ENCODE measurements at regions not wholly inside any gene's neighbourhood (a gene's known extent, or its start where the extent isn't known, plus 50 kb on each side); places are given as distances from the start of the nearest gene placed in this dataset.

DNA sequence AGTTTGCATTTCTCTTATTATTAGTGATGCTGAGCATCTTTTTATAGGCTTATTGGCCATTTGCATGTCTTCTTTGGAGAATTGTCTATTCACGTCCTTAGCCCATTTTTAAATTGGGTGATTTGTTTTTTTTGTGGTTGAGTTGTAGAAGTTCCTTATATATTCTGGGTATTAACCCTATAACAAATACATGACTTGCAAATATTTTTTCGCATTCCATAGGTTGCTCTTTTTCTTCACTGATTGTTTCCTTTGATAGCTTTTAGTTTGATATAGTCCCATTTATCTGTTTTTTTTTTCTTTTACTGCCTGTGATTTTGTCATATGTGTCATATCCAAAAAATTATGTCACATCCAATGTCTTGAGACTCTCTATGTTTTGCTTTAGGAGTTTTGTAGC, 243.6 kb downstream of the GPD2 start:
- H2AFZ ChIP-seq (ENCODE audit: low read depth, low read length) = no peak overlapping the region
- H3K79me2 ChIP-seq (ENCODE audit: low read length) = no peaks in the 10 kb centered on the region
- H3K36me3 ChIP-seq (replicated peaks; ENCODE audit: low read depth, low read length) = no peaks in the 10 kb centered on the region
- H3K4me1 ChIP-seq (ENCODE audit: low read length) = no peaks in the 10 kb centered on the region
- no peaks in the 10 kb centered on the region for H3K27me3 ChIP-seq (ENCODE audit: low read depth, low read length)
- TF ChIP-seq, protein P1, sequence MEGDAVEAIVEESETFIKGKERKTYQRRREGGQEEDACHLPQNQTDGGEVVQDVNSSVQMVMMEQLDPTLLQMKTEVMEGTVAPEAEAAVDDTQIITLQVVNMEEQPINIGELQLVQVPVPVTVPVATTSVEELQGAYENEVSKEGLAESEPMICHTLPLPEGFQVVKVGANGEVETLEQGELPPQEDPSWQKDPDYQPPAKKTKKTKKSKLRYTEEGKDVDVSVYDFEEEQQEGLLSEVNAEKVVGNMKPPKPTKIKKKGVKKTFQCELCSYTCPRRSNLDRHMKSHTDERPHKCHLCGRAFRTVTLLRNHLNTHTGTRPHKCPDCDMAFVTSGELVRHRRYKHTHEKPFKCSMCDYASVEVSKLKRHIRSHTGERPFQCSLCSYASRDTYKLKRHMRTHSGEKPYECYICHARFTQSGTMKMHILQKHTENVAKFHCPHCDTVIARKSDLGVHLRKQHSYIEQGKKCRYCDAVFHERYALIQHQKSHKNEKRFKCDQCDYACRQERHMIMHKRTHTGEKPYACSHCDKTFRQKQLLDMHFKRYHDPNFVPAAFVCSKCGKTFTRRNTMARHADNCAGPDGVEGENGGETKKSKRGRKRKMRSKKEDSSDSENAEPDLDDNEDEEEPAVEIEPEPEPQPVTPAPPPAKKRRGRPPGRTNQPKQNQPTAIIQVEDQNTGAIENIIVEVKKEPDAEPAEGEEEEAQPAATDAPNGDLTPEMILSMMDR (IDR thresholded peaks at IDR 0.05; ENCODE audit: low read depth, low read length) = no peak
- TF ChIP-seq EZH2phosphoT487 (IDR thresholded peaks at IDR 0.05; ENCODE audit: low read depth) = no peak
- H3K9ac ChIP-seq (ENCODE audit: low read length) = no peak overlapping the region
- H3K4me3 ChIP-seq (ENCODE audit: low read length) = no peak overlapping the region
- no peak overlapping the region for H3K27ac ChIP-seq (ENCODE audit: low read length)
- H3K9me3 ChIP-seq (ENCODE audit: insufficient read depth, low read length) = no peaks in the 10 kb centered on the region
- H4K20me1 ChIP-seq (ENCODE audit: insufficient read depth, low read length) = no peaks in the 10 kb centered on the region
- H3K4me2 ChIP-seq (ENCODE audit: low read length) = no peak overlapping the region

DNA sequence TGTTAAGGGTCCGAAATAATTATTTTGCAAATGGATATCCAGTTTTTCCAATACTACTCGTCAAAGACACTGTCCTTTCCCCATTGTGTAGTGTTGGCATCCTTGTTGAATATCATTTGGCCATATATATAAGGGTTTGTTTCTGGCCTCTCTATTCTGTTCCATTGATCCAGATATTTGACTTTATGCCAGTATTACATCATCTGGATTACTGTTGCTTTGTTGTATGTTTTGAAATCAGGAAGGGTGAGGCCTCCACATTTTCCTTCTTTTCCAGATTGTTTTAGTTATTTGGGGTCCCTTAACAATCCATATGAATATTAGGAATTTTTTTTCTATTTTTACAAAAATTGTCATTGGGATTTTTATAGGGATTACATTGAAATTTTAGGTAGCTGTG, 244.1 kb downstream of the GPD2 start:
- Histone ChIP-seq H3K27ac (ENCODE audit: low read length) (no peak overlapping the region), H2AFZ (ENCODE audit: low read depth, low read length) (no peak overlapping the region), H3K79me2 (ENCODE audit: low read length) (no peaks in the 10 kb centered on the region), H3K9me3 (ENCODE audit: insufficient read depth, low read length) (no peaks in the 10 kb centered on the region), H3K4me1 (ENCODE audit: low read length) (no peaks in the 10 kb centered on the region), H3K4me2 (ENCODE audit: low read length) (no peak overlapping the region), H3K4me3 (ENCODE audit: low read length) (no peak overlapping the region), H3K9ac (ENCODE audit: low read length) (no peak overlapping the region), H3K27me3 (ENCODE audit: low read depth, low read length) (no peaks in the 10 kb centered on the region), H3K36me3 (replicated peaks; ENCODE audit: low read depth, low read length) (no peaks in the 10 kb centered on the region), H4K20me1 (ENCODE audit: insufficient read depth, low read length) (no peaks in the 10 kb centered on the region)
- TF ChIP-seq, protein P1 (IDR thresholded peaks at IDR 0.05; ENCODE audit: low read depth, low read length) = no peak
- no peak for TF ChIP-seq EZH2phosphoT487 (IDR thresholded peaks at IDR 0.05; ENCODE audit: low read depth)

DNA sequence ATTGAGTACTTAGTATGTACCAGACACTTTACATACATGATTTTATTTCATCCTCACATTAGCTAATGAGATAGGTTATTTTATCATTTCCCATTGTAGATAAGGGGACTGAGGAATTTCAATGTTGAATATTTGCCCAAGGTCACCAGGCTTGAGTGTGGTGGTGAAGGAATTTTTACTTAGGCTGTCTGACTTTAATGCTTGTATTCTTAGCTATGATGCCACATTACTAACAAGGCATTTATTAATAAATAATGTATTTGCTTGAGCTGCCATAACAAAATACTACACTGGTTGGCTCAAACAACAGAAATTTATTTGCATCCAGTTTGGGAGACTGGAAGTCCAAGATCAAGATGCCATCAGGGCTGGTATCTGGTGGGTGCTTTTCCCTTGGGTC, 250.9 kb downstream of the GPD2 start:
- no peak overlapping the region for H3K4me2 ChIP-seq (ENCODE audit: low read length)

DNA sequence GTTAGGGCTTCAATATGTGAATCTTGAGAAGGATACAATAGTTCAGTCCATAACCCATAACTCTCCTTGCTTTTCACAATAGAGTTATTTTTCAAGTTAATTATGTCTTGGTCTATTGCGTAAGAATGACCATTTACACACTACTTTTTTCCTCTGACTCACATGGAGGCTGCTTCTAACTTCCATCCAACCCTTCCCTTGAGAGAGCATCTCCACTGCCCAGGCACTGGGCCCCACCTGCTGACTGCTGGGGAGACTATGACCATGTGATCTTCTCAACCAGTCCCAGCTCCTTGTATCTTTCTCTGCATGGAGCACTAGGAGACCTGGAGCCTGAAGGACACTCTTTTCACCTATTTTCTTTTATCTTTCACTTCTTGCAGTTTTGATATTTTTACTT, 251.5 kb downstream of the GPD2 start:
- TF ChIP-seq EZH2phosphoT487 (IDR thresholded peaks at IDR 0.05; ENCODE audit: low read depth) = no peak
- TF ChIP-seq, protein P1 (IDR thresholded peaks at IDR 0.05; ENCODE audit: low read depth, low read length) = no peak

More for the DNA sequence above, 250.9 kb downstream of the GPD2 start:
- no peak overlapping the region for H2AFZ ChIP-seq (ENCODE audit: low read depth, low read length)
- H3K36me3 ChIP-seq (replicated peaks; ENCODE audit: low read depth, low read length) = no peaks in the 10 kb centered on the region
- no peaks in the 10 kb centered on the region for H3K27me3 ChIP-seq (ENCODE audit: low read depth, low read length)
- no peaks in the 10 kb centered on the region for H4K20me1 ChIP-seq (ENCODE audit: insufficient read depth, low read length)
- H3K9ac ChIP-seq (ENCODE audit: low read length) = no peak overlapping the region
- no peak overlapping the region for H3K27ac ChIP-seq (ENCODE audit: low read length)
- no peaks in the 10 kb centered on the region for H3K9me3 ChIP-seq (ENCODE audit: insufficient read depth, low read length)
- H3K4me3 ChIP-seq (ENCODE audit: low read length) = no peak overlapping the region
- no peaks in the 10 kb centered on the region for H3K4me1 ChIP-seq (ENCODE audit: low read length)
- TF ChIP-seq, protein P1 (IDR thresholded peaks at IDR 0.05; ENCODE audit: low read depth, low read length) = no peak
- H3K79me2 ChIP-seq (ENCODE audit: low read length) = no peaks in the 10 kb centered on the region

More for the DNA sequence above, 251.5 kb downstream of the GPD2 start:
- no peaks in the 10 kb centered on the region for H4K20me1 ChIP-seq (ENCODE audit: insufficient read depth, low read length)
- no peak overlapping the region for H2AFZ ChIP-seq (ENCODE audit: low read depth, low read length)
- no peak overlapping the region for H3K27ac ChIP-seq (ENCODE audit: low read length)
- H3K4me1 ChIP-seq (ENCODE audit: low read length) = no peaks in the 10 kb centered on the region
- no peak overlapping the region for H3K4me3 ChIP-seq (ENCODE audit: low read length)
- H3K4me2 ChIP-seq (ENCODE audit: low read length) = no peak overlapping the region
- no peaks in the 10 kb centered on the region for H3K9me3 ChIP-seq (ENCODE audit: insufficient read depth, low read length)
- no peaks in the 10 kb centered on the region for H3K36me3 ChIP-seq (replicated peaks; ENCODE audit: low read depth, low read length)
- H3K9ac ChIP-seq (ENCODE audit: low read length) = no peak overlapping the region
- no peaks in the 10 kb centered on the region for H3K27me3 ChIP-seq (ENCODE audit: low read depth, low read length)
- H3K79me2 ChIP-seq (ENCODE audit: low read length) = no peaks in the 10 kb centered on the region
